HG03571 (cell line): ENCODE measurements at regions not wholly inside any gene's neighbourhood (a gene's known extent, or its start where the extent isn't known, plus 50 kb on each side); places are given as distances from the start of the nearest gene placed in this dataset.
"Not testable (repeated sequence)": the region's sequence is repeated elsewhere in the genome, so short reads cannot be mapped to it uniquely, and the experiment has no call there.

ENCODE experiments used
- ATAC-seq: cut with Tn5 transposase; IDR thresholded peaks from one replicate; pipeline ENCODE4 v1.9.1; 2021; ENCODE audit not compliant: unreplicated experiment

- ATAC-seq: no peak
These were observed 791.1 kb upstream of the SOX11 start for GRCh38 chr2:4900861-4901770.

DNA sequence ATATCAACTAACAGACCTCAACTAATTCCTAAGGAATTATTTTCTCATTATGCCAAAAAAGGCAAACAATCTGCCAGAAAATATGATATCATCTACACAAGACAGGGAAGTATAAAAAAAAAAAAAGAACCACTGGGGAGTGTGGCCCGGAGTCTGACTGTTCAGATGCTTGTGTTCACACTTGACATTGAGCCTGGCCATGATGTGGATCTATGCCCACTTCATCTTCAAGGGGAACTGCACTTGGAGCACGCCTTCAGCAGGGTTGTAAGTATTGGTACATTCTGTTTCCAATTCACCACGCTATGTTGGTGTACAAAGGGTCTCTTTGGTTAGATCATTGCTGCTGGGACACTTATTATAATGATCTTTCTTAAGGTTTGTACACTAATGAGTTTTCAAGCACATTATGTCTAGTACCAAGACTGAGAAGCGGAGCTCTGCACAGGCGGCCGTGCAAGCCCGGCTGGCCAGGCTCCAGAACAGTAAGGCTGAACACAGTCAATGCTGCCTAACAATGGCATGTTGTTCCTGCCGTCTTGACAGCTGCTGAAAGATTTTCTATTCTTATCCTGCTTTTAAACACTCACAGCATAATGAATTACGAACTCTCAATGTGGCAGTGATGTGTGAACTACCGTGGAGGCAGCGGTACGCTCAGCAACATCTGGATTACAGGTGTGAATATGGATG is 788.4 kb upstream of the SOX11 start:
- ATAC-seq: no peak

DNA sequence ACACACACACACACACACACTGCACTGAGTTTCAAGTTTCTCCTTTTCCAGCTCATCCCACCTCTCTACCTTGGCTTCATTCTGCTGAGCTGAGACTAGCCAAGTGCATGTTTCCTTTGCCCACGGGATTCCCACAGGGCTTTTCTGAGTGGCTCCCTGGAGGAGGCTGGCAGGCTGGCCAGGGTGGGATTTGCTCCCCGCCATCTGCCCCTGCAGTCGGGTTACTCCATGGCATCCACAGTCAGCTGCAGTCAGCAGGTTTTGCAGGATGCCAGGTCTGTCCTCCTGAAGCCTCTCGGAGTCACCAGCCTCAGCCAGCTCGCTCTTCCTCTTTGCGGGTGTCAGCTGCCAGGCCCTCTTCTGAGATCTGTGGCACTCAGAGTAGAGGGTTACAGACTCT is 783.7 kb upstream of the SOX11 start:
- no peak for ATAC-seq

GRCh38 chr2:4909346-4910009 is 782.7 kb upstream of the SOX11 start:
- no peak for ATAC-seq

DNA sequence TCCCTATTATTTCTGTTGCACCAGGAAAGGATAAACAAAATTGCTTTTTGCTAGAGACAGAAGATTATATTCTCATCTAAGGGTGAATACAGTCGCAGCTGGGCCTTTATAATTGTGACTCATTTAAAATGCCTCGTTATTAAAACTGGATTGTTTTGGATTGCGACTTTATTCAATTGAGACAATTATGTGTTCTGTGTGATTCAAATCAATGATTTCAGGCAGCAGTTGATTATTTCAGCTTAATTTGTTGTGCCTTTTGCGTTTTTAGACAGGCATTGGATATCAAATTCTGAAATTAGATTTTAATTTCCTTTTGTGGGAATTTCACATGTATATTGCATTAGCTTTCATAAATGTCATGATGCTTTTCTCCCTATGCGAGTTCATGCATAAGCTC is 778.1 kb upstream of the SOX11 start:
- ATAC-seq: no peak

DNA sequence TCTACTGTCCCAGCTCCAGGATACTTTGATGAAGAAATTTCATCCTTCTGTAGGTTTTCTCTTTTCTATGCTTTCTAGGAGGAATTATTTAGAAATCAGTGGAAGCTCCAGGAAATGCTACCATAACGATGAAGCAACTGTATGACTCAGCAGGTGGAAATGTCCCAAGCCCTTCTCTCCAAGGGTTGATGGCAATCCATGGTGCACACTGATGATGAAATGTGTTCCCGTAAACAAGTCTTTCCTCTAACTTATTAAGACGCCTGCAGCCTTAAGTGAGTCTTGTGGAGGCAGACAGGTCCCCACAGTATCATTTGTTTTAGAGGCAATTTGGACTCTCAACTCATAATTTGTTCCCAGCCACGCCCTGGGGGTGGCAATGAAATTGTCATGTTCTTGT is 777.6 kb upstream of the SOX11 start:
- ATAC-seq: no peak

DNA sequence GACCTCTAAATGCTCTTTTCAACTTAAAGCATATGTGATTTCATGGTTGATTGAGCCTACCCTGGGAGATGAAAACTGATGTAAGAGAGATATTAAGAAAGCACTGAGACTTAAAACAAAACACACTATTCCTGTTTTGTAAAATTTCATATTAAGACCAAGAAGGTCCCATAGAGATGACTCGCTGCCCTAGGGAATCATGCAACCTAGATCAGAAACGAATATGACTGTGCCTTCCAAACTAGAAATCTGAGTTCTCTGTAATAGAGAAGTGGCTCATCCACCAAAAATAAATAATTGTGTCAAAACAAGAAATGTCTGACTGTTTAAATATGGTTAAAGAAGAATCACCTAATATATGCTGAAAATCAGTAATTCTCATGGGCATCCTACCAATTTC is 776.8 kb upstream of the SOX11 start:
- no peak for ATAC-seq

DNA sequence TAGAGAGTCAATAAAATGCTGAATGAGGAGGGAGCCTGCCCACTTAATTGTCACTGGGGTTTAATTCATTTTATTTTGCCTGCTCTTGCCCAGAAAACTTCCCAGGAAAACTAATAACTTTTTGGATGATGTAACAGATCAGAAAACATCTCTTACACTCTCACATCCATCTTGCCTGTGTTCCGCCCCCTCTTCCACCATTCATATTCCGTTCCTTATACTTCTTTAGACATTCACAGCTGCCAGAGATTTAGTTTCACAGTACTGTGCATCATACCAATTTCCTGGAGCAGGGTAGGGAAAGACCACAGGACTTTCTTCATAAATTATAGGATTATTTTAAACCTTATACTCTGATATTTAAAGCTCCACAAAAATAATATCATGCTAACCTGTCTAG is 776.1 kb upstream of the SOX11 start:
- no peak for ATAC-seq

DNA sequence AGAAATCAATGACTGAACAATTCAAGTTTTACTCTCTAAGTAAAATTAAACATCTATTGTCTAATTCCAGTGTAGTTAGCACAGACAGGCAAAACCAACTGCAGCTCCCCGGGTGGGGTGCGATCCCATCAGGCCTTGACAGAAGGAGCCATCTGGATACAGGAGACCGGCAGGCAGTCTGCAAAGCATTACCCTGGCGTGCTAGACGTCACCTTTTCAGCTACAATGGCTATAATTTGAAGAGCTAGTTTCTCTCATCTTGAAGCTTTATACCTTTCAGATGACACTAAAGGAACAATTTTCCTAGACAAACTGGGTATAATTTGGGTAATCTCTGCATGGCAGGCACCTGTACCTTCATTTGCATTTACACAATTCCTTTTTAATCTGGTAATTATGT is 761.5 kb upstream of the SOX11 start:
- ATAC-seq: no peak

DNA sequence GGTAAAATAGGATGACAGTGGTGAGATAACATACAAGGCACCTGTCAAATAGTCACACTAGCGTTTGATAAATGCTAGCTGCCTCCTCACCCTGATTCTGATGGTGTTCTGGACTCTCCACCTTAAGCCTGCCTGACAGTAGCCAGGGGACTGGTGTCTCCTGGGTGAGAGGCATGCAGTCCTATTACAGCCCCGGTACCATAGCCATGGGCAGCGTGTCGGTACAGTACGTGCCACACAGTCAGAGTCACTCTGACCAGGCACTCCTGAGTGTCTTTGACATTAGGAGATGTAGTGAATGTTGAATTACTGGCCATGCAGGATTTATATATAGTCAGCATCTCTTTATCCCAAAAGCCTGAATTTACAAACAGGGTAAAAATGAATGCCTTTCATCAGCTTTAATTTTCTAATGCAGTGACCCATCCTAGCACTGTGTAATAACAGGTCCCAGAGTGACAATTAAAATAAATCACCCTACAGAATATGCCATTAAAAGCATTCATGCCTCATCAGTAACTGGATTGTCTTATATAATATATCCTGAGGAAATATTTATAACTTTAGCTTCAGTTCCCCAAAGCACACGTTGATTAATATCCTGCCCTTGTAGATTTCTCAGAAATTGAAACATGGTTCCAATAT is 760.3 kb upstream of the SOX11 start:
- no peak for ATAC-seq

GRCh38 chr2:4935291-4935690 is 756.9 kb upstream of the SOX11 start:
- not testable (repeated sequence) for ATAC-seq

- no peak for ATAC-seq
These were observed 754.6 kb upstream of the SOX11 start for GRCh38 chr2:4937550-4937949.

DNA sequence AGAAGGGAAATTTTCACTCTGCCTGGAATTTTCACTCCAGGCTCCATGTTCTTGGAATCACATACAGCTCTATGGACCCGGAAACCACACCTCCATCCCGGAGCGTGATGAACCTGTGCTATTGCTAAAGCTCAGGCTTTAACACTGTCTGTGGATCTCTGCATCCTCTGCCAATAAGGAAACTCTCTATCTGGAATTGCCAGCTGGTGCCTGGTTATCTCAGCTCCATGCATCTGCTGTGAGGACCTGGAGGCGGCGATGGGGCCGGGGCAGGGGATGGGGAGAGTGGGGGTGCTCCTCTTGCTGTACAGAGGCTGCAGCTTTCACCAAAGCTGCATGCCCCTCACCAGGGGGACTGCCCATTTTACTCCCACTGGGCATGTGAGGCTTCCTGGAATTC is 754.0 kb upstream of the SOX11 start:
- ATAC-seq: no peak

- ATAC-seq: no peak
These were observed 749.7 kb upstream of the SOX11 start for GRCh38 chr2:4942441-4942840.

DNA sequence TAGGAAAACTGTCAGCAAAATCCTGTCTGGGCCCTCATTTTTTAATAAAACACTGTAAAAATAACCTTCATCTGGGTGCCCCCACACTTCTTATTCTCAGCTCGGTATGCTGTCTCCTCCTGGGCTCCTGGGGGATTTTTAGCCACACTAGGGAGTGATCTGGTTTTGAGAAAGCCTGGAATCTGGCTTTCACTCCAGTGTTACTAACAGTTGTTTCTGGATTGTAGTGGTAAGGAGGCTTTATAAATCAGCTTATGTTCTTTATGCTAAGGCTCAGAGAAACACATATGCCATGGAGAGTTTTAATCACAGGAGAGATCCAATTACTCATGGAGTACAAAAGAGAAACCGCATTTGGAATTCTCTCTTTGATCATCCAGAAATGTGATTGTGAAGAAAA is 744.3 kb upstream of the SOX11 start:
- ATAC-seq: no peak

DNA sequence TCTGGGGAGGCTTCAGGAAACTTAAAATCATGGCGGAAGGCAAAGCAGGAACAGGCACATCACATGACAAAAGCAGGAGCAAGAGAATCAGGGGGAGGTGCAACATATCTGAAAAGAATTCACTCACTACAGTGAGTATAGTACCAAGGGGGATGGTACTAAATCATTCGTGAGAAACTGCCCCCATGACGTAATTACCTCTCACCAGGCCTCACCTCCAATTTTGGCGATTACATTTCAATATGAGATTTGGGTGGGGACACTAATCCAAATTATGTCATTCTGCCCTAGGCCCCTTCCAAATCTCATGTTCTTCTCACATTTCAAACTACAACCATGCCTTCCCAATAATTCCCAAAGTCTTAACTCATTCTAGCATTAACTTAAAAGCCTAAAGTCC is 740.8 kb upstream of the SOX11 start:
- no peak for ATAC-seq

DNA sequence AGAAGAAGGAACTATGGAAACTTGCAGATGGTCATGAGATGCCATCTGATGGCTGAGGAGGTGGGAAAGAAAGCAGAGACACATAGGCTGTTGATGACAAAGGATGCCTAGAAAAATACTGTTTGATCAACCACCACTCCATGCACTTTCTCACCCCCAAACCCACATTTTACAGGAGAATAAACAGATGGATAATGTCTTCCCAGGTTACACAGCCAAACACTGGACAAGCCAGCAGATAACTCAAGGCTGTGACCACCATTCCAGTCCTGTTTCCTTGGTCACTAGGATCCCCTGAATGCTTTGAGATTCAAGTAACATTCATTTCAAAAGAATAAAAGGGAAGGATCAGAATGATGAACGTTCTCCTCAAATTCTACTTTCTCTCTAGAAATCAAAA is 733.0 kb upstream of the SOX11 start:
- ATAC-seq: no peak

- no peak for ATAC-seq
These were observed 729.8 kb upstream of the SOX11 start for GRCh38 chr2:4962419-4962818.

DNA sequence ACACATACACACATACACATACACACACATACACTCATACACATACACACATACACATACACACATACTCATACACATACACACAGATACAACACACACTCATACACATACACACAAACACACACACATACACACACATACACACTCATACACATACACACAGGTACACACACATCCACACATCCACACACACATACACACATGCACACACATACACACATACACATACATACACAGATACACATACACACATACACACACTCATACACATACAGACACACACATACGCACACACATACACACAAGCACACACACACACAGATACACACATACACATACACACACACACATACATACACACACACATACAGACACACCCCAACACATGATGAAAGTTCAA is 729.1 kb upstream of the SOX11 start:
- no peak for ATAC-seq

DNA sequence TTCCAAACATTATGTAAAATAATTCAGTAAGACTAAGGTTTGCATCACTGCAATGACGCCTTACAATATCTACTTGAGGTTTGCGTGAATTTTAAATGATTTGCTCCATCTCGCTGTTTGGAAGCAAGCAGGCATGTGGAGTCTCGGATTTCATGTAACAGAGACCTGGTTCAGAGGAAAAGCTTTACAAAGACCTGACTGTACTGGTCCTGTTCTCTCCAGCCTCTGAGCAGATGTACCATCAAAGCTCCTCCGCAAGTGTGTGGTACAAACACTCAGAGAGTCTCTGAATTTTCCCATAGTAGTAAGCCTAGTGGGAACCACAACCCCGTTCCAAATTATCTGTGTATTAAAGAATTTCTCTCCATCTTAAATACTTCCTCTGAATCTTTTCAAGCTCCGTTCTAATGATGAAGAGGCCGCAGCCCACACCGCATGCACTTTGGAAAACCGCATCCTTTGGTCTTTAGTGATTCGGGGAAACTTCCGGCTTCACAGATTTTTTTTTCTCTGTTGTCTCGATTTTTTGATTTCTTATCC is 728.1 kb upstream of the SOX11 start:
- ATAC-seq: no peak

- ATAC-seq: no peak
These were observed 727.6 kb upstream of the SOX11 start for GRCh38 chr2:4964579-4964978.
